VCaP (cell line): ENCODE measurements at regions not wholly inside any gene's neighbourhood (a gene's known extent, or its start where the extent isn't known, plus 50 kb on each side); places are given as distances from the start of the nearest gene placed in this dataset.
A peak's percentile ranks its signal among the peaks of the same experiment; 100 is the strongest.
"Not testable (repeated sequence)": the region's sequence is repeated elsewhere in the genome, so short reads cannot be mapped to it uniquely, and the experiment has no call there.

Experiments
- H3K27ac ChIP-seq: fragments of 450-650 bp; 2 replicates; pipeline ENCODE4 v1.5.1; 2017
- TF ChIP-seq, protein P1 (sequence below): fragments of 450-650 bp; conservative IDR thresholded peaks from 2 replicates; pipeline ENCODE4 v1.5.1; 2017; ENCODE audit warnings: mild to moderate bottlenecking, moderate library complexity

DNA sequence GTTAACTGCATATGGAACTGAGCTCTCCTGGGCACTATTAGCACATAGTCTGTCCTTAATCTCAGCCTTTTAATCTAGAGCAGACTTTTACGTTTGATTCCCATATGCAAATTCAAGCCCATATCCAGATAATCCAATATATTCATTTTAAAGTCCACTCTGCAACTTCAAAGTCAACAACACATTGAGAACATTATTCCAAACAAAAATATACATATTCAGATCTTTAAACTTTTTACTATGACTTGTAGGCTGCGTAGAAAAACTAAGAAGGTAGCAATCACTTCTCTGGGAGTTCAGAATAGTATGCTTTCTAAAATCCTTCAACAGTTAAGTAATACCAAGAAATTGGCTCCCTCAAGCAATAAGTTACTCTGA, 499.4 kb downstream of the SPATA31D1 start:
- TF ChIP-seq, protein P1, sequence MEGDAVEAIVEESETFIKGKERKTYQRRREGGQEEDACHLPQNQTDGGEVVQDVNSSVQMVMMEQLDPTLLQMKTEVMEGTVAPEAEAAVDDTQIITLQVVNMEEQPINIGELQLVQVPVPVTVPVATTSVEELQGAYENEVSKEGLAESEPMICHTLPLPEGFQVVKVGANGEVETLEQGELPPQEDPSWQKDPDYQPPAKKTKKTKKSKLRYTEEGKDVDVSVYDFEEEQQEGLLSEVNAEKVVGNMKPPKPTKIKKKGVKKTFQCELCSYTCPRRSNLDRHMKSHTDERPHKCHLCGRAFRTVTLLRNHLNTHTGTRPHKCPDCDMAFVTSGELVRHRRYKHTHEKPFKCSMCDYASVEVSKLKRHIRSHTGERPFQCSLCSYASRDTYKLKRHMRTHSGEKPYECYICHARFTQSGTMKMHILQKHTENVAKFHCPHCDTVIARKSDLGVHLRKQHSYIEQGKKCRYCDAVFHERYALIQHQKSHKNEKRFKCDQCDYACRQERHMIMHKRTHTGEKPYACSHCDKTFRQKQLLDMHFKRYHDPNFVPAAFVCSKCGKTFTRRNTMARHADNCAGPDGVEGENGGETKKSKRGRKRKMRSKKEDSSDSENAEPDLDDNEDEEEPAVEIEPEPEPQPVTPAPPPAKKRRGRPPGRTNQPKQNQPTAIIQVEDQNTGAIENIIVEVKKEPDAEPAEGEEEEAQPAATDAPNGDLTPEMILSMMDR = no peak
- peak overlapping the region; percentile 51; the same call in 1 of the 2 replicates for H3K27ac ChIP-seq

DNA sequence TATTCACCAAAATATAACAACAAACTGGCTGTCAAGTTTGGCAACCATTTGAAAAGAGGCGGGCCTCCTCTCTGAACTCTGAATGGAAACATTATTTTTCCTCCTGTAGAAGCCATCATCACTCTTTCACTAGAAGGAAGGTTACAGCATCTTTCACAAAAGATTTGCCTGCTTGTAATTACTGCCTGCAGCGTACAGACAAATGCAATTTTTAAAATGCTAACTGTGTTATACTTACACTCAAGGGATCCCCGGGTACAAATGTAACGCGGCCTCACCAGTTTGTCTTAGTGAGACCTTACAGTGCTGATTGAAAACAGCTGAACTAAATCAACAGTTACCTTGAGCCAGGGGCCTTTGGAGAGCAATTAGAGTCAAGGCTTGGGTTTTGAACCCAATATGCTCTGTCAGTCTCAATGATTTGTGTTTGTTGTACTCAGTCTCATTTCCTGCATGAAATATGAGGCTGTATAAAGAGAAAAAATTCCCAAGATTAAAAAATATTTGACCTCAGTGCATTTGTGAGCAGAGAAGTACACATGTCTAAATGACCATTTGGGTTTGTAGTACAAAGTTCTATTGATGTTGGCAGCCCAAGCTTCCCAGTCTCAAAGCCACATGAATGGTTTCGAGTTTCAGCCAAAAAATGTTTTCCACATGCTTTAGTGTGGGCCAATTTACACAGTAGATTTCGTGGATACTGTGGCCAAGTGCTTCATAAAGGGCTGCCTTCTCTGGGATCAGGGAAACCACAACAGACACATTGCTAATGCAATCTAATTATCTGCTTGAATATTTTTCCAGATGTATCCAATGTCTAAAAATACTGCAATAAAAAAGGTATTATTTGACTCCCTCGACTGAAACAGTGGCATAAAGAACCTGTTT, 500.0 kb downstream of the SPATA31D1 start:
- peak overlapping the region; percentile 51 for H3K27ac ChIP-seq
- TF ChIP-seq, protein P1 = no peak

DNA sequence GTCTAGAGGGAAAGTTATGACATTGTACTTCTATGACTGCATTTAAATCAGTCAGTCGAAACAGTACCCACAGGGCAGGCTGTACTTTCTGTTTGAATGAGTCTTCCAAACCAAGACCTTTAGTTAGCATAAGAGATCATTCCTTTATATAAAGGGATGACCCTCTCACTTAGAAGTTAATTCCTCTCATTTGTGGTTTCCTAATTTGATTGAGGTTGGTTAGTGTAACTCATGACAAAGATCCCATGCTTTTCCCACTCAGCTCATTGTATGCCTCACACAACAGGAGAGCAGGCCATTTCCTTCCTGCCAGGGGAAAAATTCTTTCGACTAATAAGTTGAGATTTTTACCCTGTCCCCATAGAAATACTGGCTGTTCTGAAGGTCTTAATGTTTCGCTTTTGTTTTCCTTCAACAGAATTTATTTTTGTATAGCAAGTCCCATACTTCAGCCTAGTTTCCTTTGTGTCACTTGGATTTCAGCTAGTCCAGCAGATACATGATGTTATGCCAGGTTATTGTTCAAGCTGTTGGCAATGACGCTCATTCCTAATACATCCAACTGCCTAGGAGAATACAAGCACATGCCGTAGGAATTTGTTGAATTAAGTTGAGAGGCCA, 500.7 kb downstream of the SPATA31D1 start:
- TF ChIP-seq, protein P1 = no peak
- H3K27ac ChIP-seq = peak overlapping the region; percentile 51

DNA sequence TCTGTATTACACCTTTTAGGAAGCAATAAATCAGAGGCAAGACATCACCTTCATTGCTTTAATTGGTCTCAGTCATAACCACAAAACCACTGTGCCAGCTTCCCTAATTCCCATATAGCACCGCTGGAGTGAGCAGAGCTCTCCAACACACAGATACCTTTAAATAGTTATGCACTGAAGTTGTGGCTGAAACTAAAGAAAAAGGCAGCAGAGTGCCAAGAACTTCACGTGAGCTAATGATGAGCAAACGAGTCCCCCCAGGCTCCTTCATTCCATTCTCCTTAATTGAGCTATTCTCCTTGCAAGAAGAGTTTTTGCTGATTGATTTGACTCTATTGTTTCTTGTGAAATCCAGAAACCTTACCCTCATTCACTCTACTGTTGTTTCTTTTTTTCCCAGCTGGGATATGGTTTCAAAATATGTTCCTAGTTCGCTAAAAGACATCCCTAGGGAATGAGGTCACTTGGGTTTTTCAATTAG, 501.5 kb downstream of the SPATA31D1 start:
- TF ChIP-seq, protein P1 = no peak

DNA sequence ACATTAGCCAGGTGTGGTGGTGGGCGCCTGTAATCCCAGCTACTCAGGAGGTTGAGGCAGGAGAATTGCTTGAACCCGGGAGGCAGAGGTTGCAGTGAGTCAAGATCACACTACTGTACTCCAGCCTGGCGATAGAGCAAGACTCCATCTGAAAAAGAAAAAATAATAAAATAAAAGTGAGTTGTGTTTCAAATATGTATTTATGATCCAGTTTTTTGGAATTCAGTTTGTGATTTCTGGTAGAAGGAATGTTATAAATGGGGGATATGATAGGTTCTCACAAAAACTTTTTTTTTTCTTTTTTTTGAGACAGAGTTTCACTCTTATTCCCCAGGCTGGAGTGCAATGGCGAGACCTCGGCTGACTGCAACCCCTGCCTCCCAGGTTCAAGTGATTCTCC, 502.2 kb downstream of the SPATA31D1 start:
- not testable (repeated sequence) for H3K27ac ChIP-seq

More for the DNA sequence above, 501.5 kb downstream of the SPATA31D1 start:
- H3K27ac ChIP-seq = no peak overlapping the region

DNA sequence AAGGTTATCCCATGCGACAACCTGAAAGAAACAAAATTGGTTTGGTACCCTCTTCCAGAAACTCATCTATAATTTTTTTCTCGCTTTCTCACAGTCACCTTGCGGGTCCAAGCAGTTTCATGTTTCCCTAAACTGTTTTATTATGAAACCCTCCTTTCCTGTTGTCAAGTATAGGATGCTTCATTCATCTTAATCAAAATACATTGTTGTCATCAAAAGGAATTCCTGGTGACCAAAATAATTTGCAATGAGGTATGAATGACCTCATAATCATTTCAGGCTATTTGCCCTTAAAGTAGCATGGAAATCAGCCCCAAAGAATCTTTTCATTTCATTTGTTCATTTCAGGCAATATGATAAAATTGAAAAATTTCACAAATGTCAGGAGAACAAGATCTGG, 503.0 kb downstream of the SPATA31D1 start:
- no peak overlapping the region for H3K27ac ChIP-seq
- TF ChIP-seq, protein P1 = no peak

DNA sequence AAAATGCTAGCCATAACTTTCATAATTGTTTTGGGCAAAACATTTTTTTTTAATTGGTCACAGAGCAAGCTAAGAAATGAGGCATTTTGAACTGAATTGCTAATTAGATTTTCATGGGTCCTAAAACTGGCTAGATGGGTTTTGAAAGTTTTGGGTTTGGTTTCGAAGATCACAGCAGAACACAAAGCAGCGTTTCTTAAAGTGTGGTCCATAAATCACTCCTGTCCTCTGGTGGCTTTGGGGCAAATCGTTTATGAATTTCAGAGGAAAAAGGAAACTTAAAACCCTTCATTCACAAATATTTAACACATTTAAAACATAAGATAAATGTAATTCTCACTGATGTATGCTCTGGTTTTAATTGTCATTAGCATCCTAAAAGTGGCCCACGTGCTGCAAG, 503.7 kb downstream of the SPATA31D1 start:
- TF ChIP-seq, protein P1 = peak; percentile 32; the same call in 1 of the 2 replicates
- H3K27ac ChIP-seq = no peak overlapping the region
